ENCODE measurements at regions not wholly inside any gene's neighbourhood (a gene's known extent, or its start where the extent isn't known, plus 50 kb on each side); places are given as distances from the start of the nearest gene placed in this dataset.

DNA sequence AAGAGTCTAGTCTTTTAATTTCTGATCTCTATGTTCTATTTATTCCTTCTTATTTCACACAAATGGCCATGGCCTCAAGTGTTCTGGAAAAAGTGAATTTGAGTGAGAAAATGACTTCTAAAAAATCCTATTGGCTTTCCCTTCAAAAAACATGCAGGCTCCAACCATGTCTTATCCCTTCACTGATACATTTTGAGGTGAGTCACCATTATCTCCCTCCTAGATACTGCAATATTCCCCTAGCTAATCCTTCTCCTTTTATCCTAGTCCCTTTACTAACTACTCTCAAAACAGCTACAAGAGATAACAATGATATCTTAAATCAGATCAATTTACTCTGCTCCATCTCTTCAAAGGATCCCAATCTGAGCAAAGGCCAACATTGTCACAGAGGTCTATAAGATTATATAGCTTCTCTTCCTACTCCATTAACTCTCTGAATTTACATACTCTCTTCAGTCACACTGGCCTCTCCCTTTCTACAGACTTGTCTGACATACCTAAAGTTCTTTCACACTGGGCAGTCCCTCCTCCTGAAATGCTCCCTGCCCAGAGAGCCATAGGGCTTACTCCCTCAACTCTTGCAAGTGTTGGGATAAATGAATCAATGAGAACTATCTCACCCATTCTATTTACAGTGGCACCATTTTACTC, 129.2 kb downstream of the TENT5A start:
- in situ Hi-C loops (cut with MboI; ENCODE audit: low pct_unique_long_range_greater_than_20kb, low sequenced_read_pairs, unreplicated experiment) = no loop called here
- DNase-seq (ENCODE audit: low spot score) = no peak
- TF ChIP-seq, protein P1, sequence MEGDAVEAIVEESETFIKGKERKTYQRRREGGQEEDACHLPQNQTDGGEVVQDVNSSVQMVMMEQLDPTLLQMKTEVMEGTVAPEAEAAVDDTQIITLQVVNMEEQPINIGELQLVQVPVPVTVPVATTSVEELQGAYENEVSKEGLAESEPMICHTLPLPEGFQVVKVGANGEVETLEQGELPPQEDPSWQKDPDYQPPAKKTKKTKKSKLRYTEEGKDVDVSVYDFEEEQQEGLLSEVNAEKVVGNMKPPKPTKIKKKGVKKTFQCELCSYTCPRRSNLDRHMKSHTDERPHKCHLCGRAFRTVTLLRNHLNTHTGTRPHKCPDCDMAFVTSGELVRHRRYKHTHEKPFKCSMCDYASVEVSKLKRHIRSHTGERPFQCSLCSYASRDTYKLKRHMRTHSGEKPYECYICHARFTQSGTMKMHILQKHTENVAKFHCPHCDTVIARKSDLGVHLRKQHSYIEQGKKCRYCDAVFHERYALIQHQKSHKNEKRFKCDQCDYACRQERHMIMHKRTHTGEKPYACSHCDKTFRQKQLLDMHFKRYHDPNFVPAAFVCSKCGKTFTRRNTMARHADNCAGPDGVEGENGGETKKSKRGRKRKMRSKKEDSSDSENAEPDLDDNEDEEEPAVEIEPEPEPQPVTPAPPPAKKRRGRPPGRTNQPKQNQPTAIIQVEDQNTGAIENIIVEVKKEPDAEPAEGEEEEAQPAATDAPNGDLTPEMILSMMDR (IDR thresholded peaks at IDR 0.05; ENCODE audit: extremely low read depth, insufficient read depth, missing control alignments) = no peak

GRCh38 chr6:81621816-81622395, 130.6 kb downstream of the TENT5A start:
- TF ChIP-seq, protein P1 (IDR thresholded peaks at IDR 0.05; ENCODE audit: extremely low read depth, insufficient read depth, missing control alignments) = no peak
- in situ Hi-C loops (cut with MboI; ENCODE audit: low pct_unique_long_range_greater_than_20kb, low sequenced_read_pairs, unreplicated experiment) = no loop called here
- no peak for DNase-seq (ENCODE audit: low spot score)

DNA sequence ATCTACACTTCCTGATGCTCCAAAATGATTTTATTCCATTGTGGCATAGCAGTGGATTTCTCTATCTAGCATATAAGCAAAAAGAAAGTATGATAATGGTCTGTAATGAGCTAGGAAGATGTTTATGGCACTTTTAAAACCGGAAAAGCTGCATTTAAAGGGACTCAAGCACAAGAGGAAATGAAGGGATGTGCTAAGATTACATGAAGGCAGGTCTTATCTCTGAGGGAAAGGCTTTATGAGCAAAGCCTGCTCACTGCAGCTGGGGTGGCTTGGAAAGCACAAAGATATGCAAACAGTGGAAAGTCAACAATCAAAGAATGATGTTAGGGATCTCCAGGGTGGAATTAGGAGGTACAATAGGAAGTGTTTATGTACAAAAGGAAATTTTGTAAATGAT, 138.2 kb downstream of the TENT5A start:
- in situ Hi-C loops (cut with MboI; ENCODE audit: low pct_unique_long_range_greater_than_20kb, low sequenced_read_pairs, unreplicated experiment) = no loop called here
- no peak for DNase-seq (ENCODE audit: low spot score)

GRCh38 chr6:81613606-81614005, 138.9 kb downstream of the TENT5A start:
- no peak for DNase-seq (ENCODE audit: low spot score)
- in situ Hi-C loops (cut with MboI; ENCODE audit: low pct_unique_long_range_greater_than_20kb, low sequenced_read_pairs, unreplicated experiment) = no loop called here
- TF ChIP-seq, protein P1 (IDR thresholded peaks at IDR 0.05; ENCODE audit: extremely low read depth, insufficient read depth, missing control alignments) = no peak

More for the DNA sequence above, 138.2 kb downstream of the TENT5A start:
- TF ChIP-seq, protein P1 (IDR thresholded peaks at IDR 0.05; ENCODE audit: extremely low read depth, insufficient read depth, missing control alignments) = no peak

DNA sequence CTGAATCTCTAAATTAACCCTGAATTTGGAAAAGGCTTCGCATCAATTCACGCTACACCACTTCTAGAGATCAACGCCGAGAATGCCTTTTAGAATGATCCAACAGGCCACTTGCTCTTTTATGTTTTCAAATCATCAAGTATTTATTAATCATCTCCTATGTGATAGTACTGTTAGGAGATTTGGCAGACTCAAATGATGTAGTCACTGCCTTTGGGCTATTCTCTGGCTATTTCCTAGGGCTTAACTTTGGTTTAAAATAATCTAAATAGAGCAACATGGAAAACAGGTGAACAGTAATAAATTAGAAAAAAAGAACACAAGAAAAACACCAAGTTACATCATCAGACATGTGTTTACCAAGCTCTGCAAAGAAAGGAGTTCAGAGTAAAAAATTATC, 140.3 kb downstream of the TENT5A start:
- in situ Hi-C loops (cut with MboI; ENCODE audit: low pct_unique_long_range_greater_than_20kb, low sequenced_read_pairs, unreplicated experiment) = no loop called here
- TF ChIP-seq, protein P1 (IDR thresholded peaks at IDR 0.05; ENCODE audit: extremely low read depth, insufficient read depth, missing control alignments) = no peak
- DNase-seq (ENCODE audit: low spot score) = no peak

DNA sequence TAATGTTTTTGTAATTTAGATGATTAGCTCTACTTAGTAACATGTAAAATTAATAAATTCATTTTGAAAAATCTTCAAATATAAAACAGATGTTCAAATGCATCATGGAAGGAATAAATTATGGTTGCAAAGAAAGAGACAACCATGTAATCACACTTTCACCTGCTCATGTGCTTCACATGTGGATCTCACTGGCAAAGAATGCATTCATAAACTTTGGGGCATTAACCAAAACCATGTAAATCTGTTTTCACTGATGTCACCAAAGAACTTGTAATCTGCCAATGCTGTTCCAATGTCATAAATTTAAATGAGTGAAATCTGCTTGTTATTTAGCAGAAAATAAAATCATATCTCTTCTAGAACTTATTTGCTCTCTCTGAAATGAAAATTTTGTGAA, 142.7 kb downstream of the TENT5A start:
- TF ChIP-seq, protein P1 (IDR thresholded peaks at IDR 0.05; ENCODE audit: extremely low read depth, insufficient read depth, missing control alignments) = no peak
- DNase-seq (ENCODE audit: low spot score) = no peak
- in situ Hi-C loops (cut with MboI; ENCODE audit: low pct_unique_long_range_greater_than_20kb, low sequenced_read_pairs, unreplicated experiment) = no loop called here

Measured in GM13977 (cell line).